T-helper 1 cell treated with Interleukin-12 subunit alpha and Interleukin-12 subunit beta and Interleukin-4 antibody, amounts not matched to agents 30 ng/mL and 1 ng/mL, for 36 hours (primary cell): ENCODE measurements at regions not wholly inside any gene's neighbourhood (a gene's known extent, or its start where the extent isn't known, plus 50 kb on each side); places are given as distances from the start of the nearest gene placed in this dataset.
"Not testable (repeated sequence)": the region's sequence is repeated elsewhere in the genome, so short reads cannot be mapped to it uniquely, and the experiment has no call there.

Experiments used
- intact Hi-C: fragments of 100-400 bp; cut with micrococcal nuclease; formaldehyde crosslinking; loops from one replicate; pipeline ENCODE4 v1.15.1; 2024

DNA sequence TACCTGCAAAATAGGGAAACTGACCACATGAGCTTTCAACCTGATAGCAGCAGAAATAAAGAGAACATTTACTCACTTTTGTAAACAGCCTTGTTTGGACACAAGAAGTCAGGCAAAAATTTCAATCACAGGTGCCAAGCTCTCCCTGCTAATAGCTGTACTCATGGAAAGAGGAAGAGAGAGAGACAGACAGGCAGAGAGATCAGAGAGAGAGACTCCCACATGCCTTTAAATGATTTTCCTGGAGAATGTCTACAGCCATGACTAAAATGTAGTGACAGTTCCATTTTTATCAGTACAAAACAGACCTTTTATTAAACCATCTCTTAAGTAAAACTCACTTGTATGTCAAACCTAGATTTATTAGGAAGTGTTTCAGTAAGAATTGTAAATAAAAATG is 752.9 kb downstream of the TRAM1L1 start:
- intact Hi-C loops = no loop called here

GRCh38 chr4:116328261-116328860 is 757.0 kb downstream of the TRAM1L1 start:
- intact Hi-C loops = no loop called here

GRCh38 chr4:116323606-116324005 is 761.8 kb downstream of the TRAM1L1 start:
- intact Hi-C loops = no loop called here

GRCh38 chr4:116321471-116321870 is 763.9 kb downstream of the TRAM1L1 start:
- intact Hi-C loops = no loop called here

GRCh38 chr4:116320859-116321258 is 764.5 kb downstream of the TRAM1L1 start:
- intact Hi-C loops = no loop called here

GRCh38 chr4:116303736-116304188 is 781.6 kb downstream of the TRAM1L1 start:
- intact Hi-C loops = no loop called here

DNA sequence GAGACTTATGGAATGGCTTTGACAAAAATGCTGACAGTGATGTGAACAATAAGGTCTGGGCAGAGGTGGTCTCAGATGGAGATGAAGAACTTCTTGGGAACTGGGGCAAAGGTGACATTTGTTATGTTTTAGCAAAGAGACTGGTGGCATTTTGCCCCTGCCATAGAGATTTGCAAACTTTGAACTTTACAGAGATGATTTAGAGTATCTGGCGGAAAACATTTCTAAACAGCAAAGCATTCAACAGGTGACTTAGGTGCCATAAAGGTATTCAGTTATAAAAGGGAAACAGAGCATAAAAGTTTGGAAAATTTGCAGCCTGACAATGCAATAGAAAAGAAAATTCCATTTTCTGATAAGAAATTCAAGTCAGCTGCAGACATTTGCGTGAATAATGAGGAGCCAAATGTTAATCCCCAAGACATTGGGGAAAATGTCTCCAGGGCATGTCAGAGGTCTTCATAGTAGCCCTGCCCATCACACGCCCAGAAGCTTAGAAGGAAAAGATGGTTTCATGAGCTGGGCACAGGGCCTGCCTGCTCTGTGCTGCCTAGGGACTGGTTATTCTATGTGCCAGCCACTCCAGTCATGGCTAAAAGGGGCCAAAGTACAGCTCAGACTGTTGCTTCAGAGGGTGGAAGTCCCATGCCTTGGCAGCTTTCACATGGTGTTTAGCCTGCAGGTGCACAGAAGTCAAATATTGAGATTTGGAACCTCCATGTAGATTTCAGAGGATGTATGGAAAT is 782.2 kb downstream of the TRAM1L1 start:
- intact Hi-C loops = no loop called here

GRCh38 chr4:116275006-116275405 is 810.4 kb downstream of the TRAM1L1 start:
- intact Hi-C loops = no loop called here

GRCh38 chr4:116272336-116272735 is 813.0 kb downstream of the TRAM1L1 start:
- intact Hi-C loops = no loop called here

DNA sequence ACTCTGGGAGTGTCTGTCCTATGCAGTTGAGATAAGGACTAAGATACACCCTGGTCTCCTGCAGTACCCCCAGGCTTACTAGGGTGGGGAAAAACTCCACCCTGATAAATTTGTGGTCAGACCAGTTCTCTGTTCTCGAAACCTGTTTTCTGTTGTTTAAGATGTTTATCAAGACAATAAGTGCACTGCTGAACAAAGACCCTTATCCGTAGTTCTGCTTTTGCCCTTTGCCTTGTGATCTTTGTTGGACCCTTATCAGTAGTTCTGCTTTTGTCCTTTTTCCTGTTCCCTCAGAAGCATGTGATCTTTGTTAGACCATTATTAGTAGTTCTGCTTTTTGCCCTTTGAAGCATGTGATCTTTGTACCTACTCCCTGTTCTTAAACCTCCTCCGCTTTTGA is 824.4 kb downstream of the TRAM1L1 start:
- intact Hi-C loops = not testable (repeated sequence)

- intact Hi-C loops = no loop called here
These were observed 840.6 kb downstream of the TRAM1L1 start for GRCh38 chr4:116244771-116245170.

DNA sequence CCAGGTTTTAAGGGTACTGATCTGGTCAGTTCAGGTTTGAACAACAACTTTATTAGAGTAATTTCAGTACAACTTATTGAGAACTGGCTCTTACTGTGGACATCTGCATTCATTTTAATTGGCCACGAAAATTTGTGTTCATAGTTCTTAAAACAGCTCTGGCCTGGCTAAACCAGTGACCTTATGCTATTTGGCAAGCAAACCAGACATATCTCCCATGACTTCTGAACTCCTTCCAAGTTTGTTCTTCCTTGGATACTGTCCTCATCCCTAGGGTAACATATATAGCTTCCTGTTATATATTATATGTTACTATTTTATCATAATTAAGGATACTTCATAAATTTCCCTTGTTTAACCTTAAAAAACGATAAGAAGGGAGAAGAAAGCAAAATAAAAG is 841.9 kb downstream of the TRAM1L1 start:
- intact Hi-C loops = no loop called here

DNA sequence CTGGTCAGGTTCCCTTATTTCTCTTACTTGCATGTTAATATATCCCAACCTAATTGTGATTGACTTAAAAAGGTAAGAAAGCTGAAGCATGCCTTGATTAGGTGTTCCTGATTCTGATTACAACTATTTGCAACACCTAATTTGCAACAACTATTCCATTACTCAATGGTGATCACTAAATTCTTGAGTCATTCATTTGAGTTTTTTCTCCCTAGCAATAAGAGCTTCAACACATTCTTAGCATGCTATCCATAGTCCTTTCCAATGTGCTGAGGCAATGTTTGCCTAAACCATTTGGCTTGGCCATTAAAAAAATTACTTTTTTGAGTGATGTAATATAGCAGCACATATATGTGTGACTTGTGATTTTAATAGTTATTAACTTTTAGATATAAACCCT is 851.4 kb downstream of the TRAM1L1 start:
- intact Hi-C loops = no loop called here

DNA sequence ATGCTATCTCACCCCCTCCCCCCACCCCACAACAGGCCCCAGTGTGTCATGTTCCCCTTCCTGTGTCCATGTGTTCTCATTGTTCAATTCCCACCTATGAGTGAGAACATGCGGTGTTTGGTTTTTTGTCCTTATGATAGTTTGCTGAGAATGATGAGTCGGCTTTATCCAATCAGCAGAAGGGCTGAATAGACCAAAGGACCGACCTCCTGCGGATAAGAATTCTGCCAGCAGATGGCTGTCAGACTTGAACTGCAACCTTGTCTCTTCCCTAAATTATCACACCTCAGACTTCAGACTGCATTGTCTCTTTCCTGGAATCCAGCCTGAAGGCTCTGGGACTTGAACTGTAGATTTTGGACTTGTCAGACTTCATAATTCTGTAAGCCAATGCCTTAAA is 853.4 kb downstream of the TRAM1L1 start:
- intact Hi-C loops = not testable (repeated sequence)

DNA sequence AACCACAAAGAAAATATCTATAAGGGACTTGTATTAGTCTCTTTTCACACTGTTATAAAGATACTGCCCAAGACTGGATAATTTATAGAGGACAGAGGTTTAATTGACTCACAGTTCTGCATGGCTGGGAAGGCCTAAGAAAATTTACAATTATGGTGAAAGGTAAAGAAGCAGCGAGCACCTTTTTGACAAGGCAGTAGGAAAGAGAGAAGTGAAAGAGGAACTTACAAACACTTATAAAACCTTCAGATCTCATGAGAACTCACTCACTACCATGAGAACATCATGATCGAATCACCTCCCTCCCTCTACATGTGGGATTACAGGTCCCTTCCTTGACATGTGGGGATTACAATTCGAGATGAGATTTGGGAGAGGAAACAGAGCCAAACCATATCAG is 856.0 kb downstream of the TRAM1L1 start:
- intact Hi-C loops = no loop called here

- intact Hi-C loops = no loop called here
These were observed 862.2 kb downstream of the TRAM1L1 start for GRCh38 chr4:116223040-116223732.

DNA sequence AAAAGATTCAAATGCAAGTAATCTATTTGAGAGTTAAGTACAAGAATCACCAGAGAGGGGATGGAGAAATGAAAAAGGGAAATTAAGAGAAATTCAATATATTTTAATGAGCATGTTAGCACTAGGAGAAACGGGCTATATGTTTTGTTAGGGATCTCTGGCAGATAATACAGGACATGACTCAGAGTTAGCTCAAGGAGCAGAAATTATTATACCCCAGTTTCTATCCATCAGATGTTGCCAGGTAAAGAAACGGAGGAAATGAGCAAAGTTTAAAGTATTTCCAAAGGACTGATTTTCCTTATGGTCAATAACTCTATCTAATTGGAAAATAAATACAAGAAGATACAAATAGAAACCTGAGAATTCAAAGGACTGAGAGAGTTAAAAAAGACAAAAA is 867.6 kb downstream of the TRAM1L1 start:
- intact Hi-C loops = no loop called here

GRCh38 chr4:116215622-116216021 is 869.8 kb downstream of the TRAM1L1 start:
- intact Hi-C loops = no loop called here

- intact Hi-C loops = no loop called here
These were observed 882.9 kb downstream of the TRAM1L1 start for GRCh38 chr4:116202524-116202923.

GRCh38 chr4:116197317-116197809 is 888.0 kb downstream of the TRAM1L1 start:
- intact Hi-C loops = no loop called here

GRCh38 chr4:116183241-116183640 is 902.1 kb downstream of the TRAM1L1 start:
- intact Hi-C loops = no loop called here

- intact Hi-C loops = no loop called here
These were observed 905.2 kb downstream of the TRAM1L1 start for GRCh38 chr4:116180157-116180601.
